ENCODE measurements at regions not wholly inside any gene's neighbourhood (a gene's known extent, or its start where the extent isn't known, plus 50 kb on each side); places are given as distances from the start of the nearest gene placed in this dataset.

- DNase-seq (no peak), ATAC-seq (ENCODE audit: low FRiP score in 2 of 2) (no peak)
- no peak overlapping the region for H3K27ac ChIP-seq
- no peaks in the 10 kb centered on the region for H3K36me3 ChIP-seq
- no peak overlapping the region for H3K4me3 ChIP-seq
- TF ChIP-seq EP300 (IDR thresholded peaks at IDR 0.05) = no peak
- TF ChIP-seq POLR2AphosphoS5 (IDR thresholded peaks at IDR 0.05) = no peak
- H3K4me1 ChIP-seq = no peaks in the 10 kb centered on the region
- H3K9me3 ChIP-seq = no peaks in the 10 kb centered on the region
- H3K27me3 ChIP-seq = no peaks in the 10 kb centered on the region
- 73 to 75% methylated on average over 11 of the region's 11 CpGs for WGBS, 2 donors
Measured at GRCh38 chr22:34038801-34039555, 118.7 kb upstream of the LARGE1 start.

- Histone ChIP-seq H3K27ac (no peak overlapping the region), H3K9me3 (no peaks in the 10 kb centered on the region), H3K4me1 (no peaks in the 10 kb centered on the region), H3K4me3 (no peak overlapping the region), H3K36me3 (no peaks in the 10 kb centered on the region), H3K27me3 (no peaks in the 10 kb centered on the region)
- TF ChIP-seq EP300 (IDR thresholded peaks at IDR 0.05) = no peak
- no peak for TF ChIP-seq POLR2A (IDR thresholded peaks at IDR 0.05)
- no peak for TF ChIP-seq CTCF (IDR thresholded peaks at IDR 0.05)
- no peak for TF ChIP-seq POLR2AphosphoS5 (IDR thresholded peaks at IDR 0.05)
- ATAC-seq (ENCODE audit: low FRiP score in 2 of 2) (no peak), DNase-seq (no peak)
- WGBS, 2 donors = 76 to 79% methylated on average over 4 of the region's 4 CpGs
Measured at GRCh38 chr22:34045311-34045710, 125.0 kb upstream of the LARGE1 start.

GRCh38 chr22:34055525-34056200 is 135.4 kb upstream of the LARGE1 start:
- Histone ChIP-seq H3K36me3 (no peaks in the 10 kb centered on the region), H3K4me1 (no peaks in the 10 kb centered on the region), H3K27me3 (no peaks in the 10 kb centered on the region), H3K4me3 (no peak overlapping the region), H3K9me3 (peaks cover 4 to 20% (median 10%) of the 10 kb centered on the region in 4 donors), H3K27ac (no peak overlapping the region)
- 43 to 48% methylated on average over 3 of the region's 3 CpGs for WGBS, 2 donors
- TF ChIP-seq POLR2AphosphoS5 (IDR thresholded peaks at IDR 0.05) = no peak
- TF ChIP-seq CTCF (IDR thresholded peaks at IDR 0.05) = no peak
- TF ChIP-seq POLR2A (IDR thresholded peaks at IDR 0.05) = no peak
- TF ChIP-seq EP300 (IDR thresholded peaks at IDR 0.05) = no peak
- no peak for DNase-seq
- ATAC-seq (ENCODE audit: low FRiP score in 2 of 2) = no peak

- no peaks in the 10 kb centered on the region for H3K36me3 ChIP-seq
- DNase-seq (no peak), ATAC-seq (ENCODE audit: low FRiP score in 2 of 2) (no peak)
- 69 to 81% methylated on average over 4 of the region's 4 CpGs for WGBS, 2 donors
- no peak for TF ChIP-seq POLR2A (IDR thresholded peaks at IDR 0.05)
- no peak for TF ChIP-seq CTCF (IDR thresholded peaks at IDR 0.05)
- TF ChIP-seq EP300 (IDR thresholded peaks at IDR 0.05) = no peak
- TF ChIP-seq POLR2AphosphoS5 (IDR thresholded peaks at IDR 0.05) = no peak
- H3K27ac ChIP-seq = no peak overlapping the region
- no peaks in the 10 kb centered on the region for H3K27me3 ChIP-seq
- no peaks in the 10 kb centered on the region for H3K4me1 ChIP-seq
- peaks cover 4 to 20% (median 10%) of the 10 kb centered on the region in 4 donors for H3K9me3 ChIP-seq
- H3K4me3 ChIP-seq = no peak overlapping the region
Measured at GRCh38 chr22:34057726-34058125, 137.4 kb upstream of the LARGE1 start.

GRCh38 chr22:34064696-34065095 is 144.4 kb upstream of the LARGE1 start:
- H3K4me1 ChIP-seq = no peaks in the 10 kb centered on the region
- H3K4me3 ChIP-seq = no peak overlapping the region
- H3K27ac ChIP-seq = no peak overlapping the region
- H3K27me3 ChIP-seq = no peaks in the 10 kb centered on the region
- no peaks in the 10 kb centered on the region for H3K36me3 ChIP-seq
- H3K9me3 ChIP-seq = peaks cover 0 to 5% (median 1%) of the 10 kb centered on the region in 4 donors
- no peak for DNase-seq
- no peak for ATAC-seq (ENCODE audit: low FRiP score in 2 of 2)
- WGBS, 2 donors = 75 to 77% methylated on average over 7 of the region's 7 CpGs
- no peak for TF ChIP-seq POLR2AphosphoS5 (IDR thresholded peaks at IDR 0.05)
- TF ChIP-seq POLR2A (IDR thresholded peaks at IDR 0.05) = no peak
- no peak for TF ChIP-seq EP300 (IDR thresholded peaks at IDR 0.05)
- TF ChIP-seq CTCF (IDR thresholded peaks at IDR 0.05) = no peak

Data from upper lobe of left lung (tissue), 6 donors.